IMR-90 (cell line): ENCODE measurements at regions not wholly inside any gene's neighbourhood (a gene's known extent, or its start where the extent isn't known, plus 50 kb on each side); places are given as distances from the start of the nearest gene placed in this dataset.

Experiments
- ATAC-seq: fragments of 200-7000 bp; cut with Tn5 transposase; 2 replicates; pipeline ENCODE4 v1.9.1; 2020; ENCODE audit warnings: low read depth, mild to moderate bottlenecking, moderate library complexity
- BruUV-seq: library from RNA; stranded (reverse); fragments of 400-500 nt; replicated peaks from 2 replicates; lab custom pipeline; 2021; lab: Mats Ljungman, UMichigan
- CTCF ChIA-PET: fragments of 300-600 bp; formaldehyde crosslinking; extraction: SDS; loops from one replicate; lab custom pipeline; 2021; ENCODE audit warnings: antibody characterized with exemption; lab: Yijun Ruan, JAX
- POLR2A ChIA-PET: fragments of 300-600 bp; sonication (Branson Sonifier 250); formaldehyde crosslinking; loops from one replicate; lab custom pipeline; 2022; ENCODE audit warnings: antibody characterized with exemption; ENCODE audit not compliant: unreplicated experiment; lab: Charles Lee
- DNase-seq: peaks from one replicate; pipeline ENCODE4 v3.0.0; 2013
- H2AFZ ChIP-seq: replicated peaks from 2 replicates; pipeline ENCODE3; 2013; ENCODE audit warnings: low read length, mild to moderate bottlenecking; ENCODE audit not compliant: poor library complexity
- H2AK5ac ChIP-seq: 2 replicates; pipeline ENCODE4 v1.6.1; 2013; ENCODE audit warnings: low read depth, low read length, inconsistent platforms
- H2AK9ac ChIP-seq: replicated peaks from 2 replicates; pipeline ENCODE3; 2013; ENCODE audit warnings: mild to moderate bottlenecking, low read depth, low read length, moderate library complexity; ENCODE audit not compliant: poor library complexity
- H2BK120ac ChIP-seq: 2 replicates; pipeline ENCODE4 v1.6.1; 2013; ENCODE audit warnings: low read depth, low read length, inconsistent platforms
- H2BK15ac ChIP-seq: 3 replicates; pipeline ENCODE4 v1.6.1; 2013; ENCODE audit warnings: low read depth, low read length, inconsistent platforms
- H2BK20ac ChIP-seq: 2 replicates; pipeline ENCODE4 v1.6.1; 2013; ENCODE audit warnings: low read depth, mild to moderate bottlenecking, inconsistent platforms, low read length, moderate library complexity
- H2BK5ac ChIP-seq: 2 replicates; pipeline ENCODE4 v1.6.1; 2013; ENCODE audit warnings: mild to moderate bottlenecking, low read depth, low read length, inconsistent platforms; ENCODE audit not compliant: poor library complexity, severe bottlenecking
- H3K14ac ChIP-seq: replicated peaks from 2 replicates; pipeline ENCODE4 v1.6.1; 2013; ENCODE audit warnings: low read depth, low read length, inconsistent platforms
- H3K18ac ChIP-seq: 2 replicates; pipeline ENCODE4 v1.6.1; 2013; ENCODE audit warnings: low read depth, low read length, control low read depth
- H3K23ac ChIP-seq: 2 replicates; pipeline ENCODE4 v1.6.1; 2013; ENCODE audit warnings: low read depth, low read length, inconsistent platforms
- H3K27ac ChIP-seq: 2 replicates; pipeline ENCODE4 v1.5.1; 2013; ENCODE audit warnings: mild to moderate bottlenecking, control low read depth, low read length; ENCODE audit not compliant: insufficient read depth
- H3K27me3 ChIP-seq: 2 replicates; pipeline ENCODE4 v1.6.1; 2013; ENCODE audit warnings: low read length; ENCODE audit not compliant: control insufficient read depth, insufficient read depth
- H3K36me3 ChIP-seq: 2 replicates; pipeline ENCODE4 v1.6.1; 2013; ENCODE audit warnings: low read length, mixed read lengths; ENCODE audit not compliant: control insufficient read depth, insufficient read depth
- H3K4ac ChIP-seq: 2 replicates; pipeline ENCODE4 v1.6.1; 2013; ENCODE audit warnings: low read depth, low read length, inconsistent platforms
- H3K4me1 ChIP-seq: 2 replicates; pipeline ENCODE4 v1.6.1; 2013; ENCODE audit warnings: low read length, mixed read lengths; ENCODE audit not compliant: control insufficient read depth, insufficient read depth
- H3K4me2 ChIP-seq: 2 replicates; pipeline ENCODE4 v1.6.1; 2013; ENCODE audit warnings: low read depth, mild to moderate bottlenecking, control low read depth, low read length, moderate library complexity
- H3K4me3 ChIP-seq: 2 replicates; pipeline ENCODE4 v1.5.1; 2013; ENCODE audit warnings: low read depth, mild to moderate bottlenecking, control low read depth, low read length, moderate library complexity; ENCODE audit not compliant: insufficient read depth
- H3K56ac ChIP-seq: 2 replicates; pipeline ENCODE4 v1.6.1; 2013; ENCODE audit warnings: low read length, inconsistent platforms; ENCODE audit not compliant: insufficient read depth; ENCODE audit errors: extremely low read depth
- H3K79me1 ChIP-seq, 2 experiments: 2 replicates each; pipeline ENCODE4 v1.6.1; 2013; ENCODE audit warnings: low read length in 2 of 2, inconsistent platforms in 1 of 2, low read depth in 1 of 2
- H3K9ac ChIP-seq: 2 replicates; pipeline ENCODE4 v1.6.1; 2013; ENCODE audit warnings: low read depth, low read length, control low read depth
- H3K9me1 ChIP-seq: 2 replicates; pipeline ENCODE4 v1.6.1; 2013; ENCODE audit warnings: low read length, inconsistent platforms; ENCODE audit not compliant: insufficient read depth
- H3K9me3 ChIP-seq: 2 replicates; pipeline ENCODE4 v1.6.1; 2013; ENCODE audit warnings: low read length; ENCODE audit not compliant: control insufficient read depth, insufficient read depth
- H4K20me1 ChIP-seq: 2 replicates; pipeline ENCODE4 v1.6.1; 2013; ENCODE audit warnings: low read length, inconsistent platforms; ENCODE audit not compliant: insufficient read depth
- H4K5ac ChIP-seq: 2 replicates; pipeline ENCODE4 v1.6.1; 2013; ENCODE audit warnings: mild to moderate bottlenecking, low read depth, low read length, control low read depth
- H4K8ac ChIP-seq, 2 experiments: 2 replicates each; pipeline ENCODE4 v1.6.1; 2013; ENCODE audit warnings: low read depth in 2 of 2, low read length in 2 of 2, control low read depth in 1 of 2, inconsistent platforms in 1 of 2
- H4K91ac ChIP-seq: 2 replicates; pipeline ENCODE4 v1.6.1; 2013; ENCODE audit warnings: low read depth, low read length, inconsistent platforms; ENCODE audit not compliant: insufficient read depth
- BHLHE40 ChIP-seq: fragments of 150-350 bp; IDR thresholded peaks from 2 replicates; pipeline ENCODE4 v1.6.1; 2016; ENCODE audit warnings: mild to moderate bottlenecking, low read depth, low read length
- CEBPB ChIP-seq: IDR thresholded peaks from 2 replicates; pipeline ENCODE4 v1.6.1; 2012; ENCODE audit warnings: low read depth, low read length, improper control_type of control experiment
- CHD1 ChIP-seq: IDR thresholded peaks from 2 replicates; pipeline ENCODE4 v1.6.1; 2012; ENCODE audit warnings: low read depth, low read length, improper control_type of control experiment
- FOS ChIP-seq: fragments of 150-350 bp; IDR thresholded peaks from 2 replicates; pipeline ENCODE4 v1.6.1; 2016; ENCODE audit warnings: low read depth, low read length
- MAFK ChIP-seq: IDR thresholded peaks from 2 replicates; pipeline ENCODE4 v1.6.1; 2012; ENCODE audit warnings: low read depth, low read length, improper control_type of control experiment
- MXI1 ChIP-seq: IDR thresholded peaks from 2 replicates; pipeline ENCODE4 v1.6.1; 2012; ENCODE audit warnings: low read depth, mild to moderate bottlenecking, low read length, moderate library complexity, borderline replicate concordance
- POLR2A ChIP-seq: IDR thresholded peaks from 2 replicates; pipeline ENCODE4 v1.6.1; 2012; ENCODE audit warnings: mild to moderate bottlenecking, low read depth, low read length
- RCOR1 ChIP-seq: IDR thresholded peaks from 2 replicates; pipeline ENCODE4 v1.6.1; 2012; ENCODE audit warnings: mild to moderate bottlenecking, low read length, improper control_type of control experiment; ENCODE audit not compliant: insufficient replicate concordance
- WGBS, 2 experiments: methylation state at CpG; one replicate each; pipeline versions ENCODE4 v1.1.5 to v1.1.7; 2013; ENCODE audit warnings: missing lambda C conversion rate in 2 of 2; ENCODE audit not compliant: insufficient read length in 1 of 2; ENCODE audit errors: extremely low coverage in 2 of 2; 5-methylcytosine and 5-hydroxymethylcytosine counted together
- dilution Hi-C: fragments of 300-500 bp; cut with HindIII; formaldehyde crosslinking; loops from one replicate; pipeline ENCODE4 v1.14.3; 2018; ENCODE audit warnings: low sequenced_read_pairs; ENCODE audit not compliant: unreplicated experiment
- in situ Hi-C: fragments of 300-500 bp; cut with MboI; formaldehyde crosslinking; loops from 3 replicates; pipeline ENCODE4 v1.14.3; 2019; ENCODE audit warnings: low sequenced_read_pairs, inconsistent platforms, mixed read lengths
- intact Hi-C: fragments of 100-400 bp; cut with micrococcal nuclease; formaldehyde crosslinking; loops from 2 replicates; pipeline ENCODE4 v1.10.0; 2022
- TF ChIP-seq, protein P1 (sequence below): fragments of 150-350 bp; IDR thresholded peaks from 2 replicates; pipeline ENCODE4 v1.6.1; 2017; ENCODE audit warnings: mild to moderate bottlenecking, antibody characterized with exemption, low read length, low read depth

DNA sequence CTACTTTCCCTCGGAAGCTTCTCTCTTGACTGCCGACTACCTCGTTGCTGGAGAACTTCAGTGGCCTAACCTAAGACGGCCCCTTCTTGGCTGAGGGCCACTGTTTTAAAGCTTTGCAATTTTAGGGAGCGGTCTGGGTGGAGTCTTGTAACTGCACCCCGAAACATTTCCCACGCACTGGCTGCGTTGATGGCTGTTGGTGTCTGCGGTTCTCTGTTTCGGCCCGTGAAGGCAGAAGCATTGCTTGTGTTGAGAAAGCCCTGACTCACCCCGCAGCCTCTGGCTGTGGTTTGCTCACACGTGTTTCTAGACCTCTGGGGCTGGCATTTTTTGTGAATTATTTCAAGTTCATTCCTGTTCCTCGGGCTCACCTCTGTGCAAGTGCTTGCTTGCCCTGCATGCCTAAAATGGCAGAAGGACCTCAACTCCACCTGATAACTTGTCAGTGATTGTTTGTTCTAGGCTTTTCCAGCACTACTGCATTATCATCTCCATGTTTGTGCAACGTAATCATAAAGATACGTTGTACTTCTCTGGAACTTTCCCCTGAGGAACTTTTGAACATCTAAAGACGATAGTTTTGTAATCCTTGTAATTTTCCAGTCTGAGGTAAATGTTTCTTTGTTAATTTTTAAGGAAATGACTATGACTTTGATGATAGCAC, 94.2 kb upstream of the DLX2 start:
- no peak overlapping the region for H3K9ac ChIP-seq

More for the DNA sequence above, 94.2 kb upstream of the DLX2 start:
- Histone ChIP-seq H3K27me3 (no peaks in the 10 kb centered on the region), H4K5ac (no peak overlapping the region), H3K9me1 (no peaks in the 10 kb centered on the region), H3K18ac (no peak overlapping the region), H3K23ac (no peak overlapping the region), H4K91ac (no peak overlapping the region), H3K56ac (no peak overlapping the region), H3K4me2 (peak overlapping the region; percentile 67; the same call in 1 of the 2 replicates), H3K27ac (no peak overlapping the region), H2BK120ac (peak overlapping the region; percentile 19; the same call in 1 of the 2 replicates), H2BK15ac (no peak overlapping the region; the same call in 2 of the 3 replicates), H3K4me1 (no peaks in the 10 kb centered on the region), H3K36me3 (no peaks in the 10 kb centered on the region), H2BK20ac (peak overlapping the region; percentile 20; the same call in 1 of the 2 replicates), H3K14ac (no peak overlapping the region), H3K9me3 (peaks cover 20% of the 10 kb centered on the region), H2AK9ac (no peak overlapping the region), H4K20me1 (no peaks in the 10 kb centered on the region), H3K4ac (no peak overlapping the region), H2AFZ (peak overlapping the region; percentile 57), H2BK5ac (no peak overlapping the region), H3K79me1 (no peaks in the 10 kb centered on the region), H4K8ac (no peak overlapping the region), H3K4me3 (no peak overlapping the region), H2AK5ac (no peak overlapping the region; the same call in 1 of the 2 replicates)
- BruUV-seq = no TSS peak
- in situ Hi-C loops = no loop called here
- intact Hi-C loops = no loop called here
- CTCF ChIA-PET = no interaction called here
- peak; percentile 83 for ATAC-seq
- POLR2A ChIA-PET = interaction anchor here (0.6 kb wide), 1 partner anchor 260 kb away, joined by 3 read pairs; no protein-coding TSS in a partner anchor
- dilution Hi-C loops = no loop called here
- TF ChIP-seq POLR2A = no peak
- TF ChIP-seq MXI1 = peak; percentile 46; the same call in 1 of the 2 replicates
- TF ChIP-seq MAFK = 0 out of 2 replicates have a peak, but pooled peaks have one; percentile 1
- no peak for TF ChIP-seq CHD1
- TF ChIP-seq, protein P1, sequence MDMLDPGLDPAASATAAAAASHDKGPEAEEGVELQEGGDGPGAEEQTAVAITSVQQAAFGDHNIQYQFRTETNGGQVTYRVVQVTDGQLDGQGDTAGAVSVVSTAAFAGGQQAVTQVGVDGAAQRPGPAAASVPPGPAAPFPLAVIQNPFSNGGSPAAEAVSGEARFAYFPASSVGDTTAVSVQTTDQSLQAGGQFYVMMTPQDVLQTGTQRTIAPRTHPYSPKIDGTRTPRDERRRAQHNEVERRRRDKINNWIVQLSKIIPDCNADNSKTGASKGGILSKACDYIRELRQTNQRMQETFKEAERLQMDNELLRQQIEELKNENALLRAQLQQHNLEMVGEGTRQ = peak; percentile 8; the same call in 1 of the 2 replicates
- TF ChIP-seq CEBPB = peak; percentile 60; the same call in 1 of the 2 replicates
- peak; percentile 91 for TF ChIP-seq BHLHE40
- no peak for TF ChIP-seq RCOR1
- peak; percentile 22; the same call in 1 of the 2 replicates for TF ChIP-seq FOS
- DNase-seq = peak; percentile 85
- WGBS, 2 experiments = 95% methylated on average over 4 of the region's 17 CpGs; no CpG with 5 or more reads in 1 of the 2 experiments
